ENCODE measurements at regions not wholly inside any gene's neighbourhood (a gene's known extent, or its start where the extent isn't known, plus 50 kb on each side); places are given as distances from the start of the nearest gene placed in this dataset.

GRCh38 chr6:156616495-156616894 is 160.7 kb upstream of the ARID1B start:
- H3K27ac ChIP-seq: no peak overlapping the region
- H3K36me3 ChIP-seq: no peaks in the 10 kb centered on the region
- no peak for DNase-seq (ENCODE audit: low read depth in 1 of 2, low spot score in 1 of 2)
- no peaks in the 10 kb centered on the region for H3K9me3 ChIP-seq (ENCODE audit: low read depth)
- no peak overlapping the region for H3K4me3 ChIP-seq
- no peaks in the 10 kb centered on the region for H3K27me3 ChIP-seq
- H3K4me1 ChIP-seq (ENCODE audit: low read depth): peaks cover 22% of the 10 kb centered on the region
- TF ChIP-seq, protein P1, sequence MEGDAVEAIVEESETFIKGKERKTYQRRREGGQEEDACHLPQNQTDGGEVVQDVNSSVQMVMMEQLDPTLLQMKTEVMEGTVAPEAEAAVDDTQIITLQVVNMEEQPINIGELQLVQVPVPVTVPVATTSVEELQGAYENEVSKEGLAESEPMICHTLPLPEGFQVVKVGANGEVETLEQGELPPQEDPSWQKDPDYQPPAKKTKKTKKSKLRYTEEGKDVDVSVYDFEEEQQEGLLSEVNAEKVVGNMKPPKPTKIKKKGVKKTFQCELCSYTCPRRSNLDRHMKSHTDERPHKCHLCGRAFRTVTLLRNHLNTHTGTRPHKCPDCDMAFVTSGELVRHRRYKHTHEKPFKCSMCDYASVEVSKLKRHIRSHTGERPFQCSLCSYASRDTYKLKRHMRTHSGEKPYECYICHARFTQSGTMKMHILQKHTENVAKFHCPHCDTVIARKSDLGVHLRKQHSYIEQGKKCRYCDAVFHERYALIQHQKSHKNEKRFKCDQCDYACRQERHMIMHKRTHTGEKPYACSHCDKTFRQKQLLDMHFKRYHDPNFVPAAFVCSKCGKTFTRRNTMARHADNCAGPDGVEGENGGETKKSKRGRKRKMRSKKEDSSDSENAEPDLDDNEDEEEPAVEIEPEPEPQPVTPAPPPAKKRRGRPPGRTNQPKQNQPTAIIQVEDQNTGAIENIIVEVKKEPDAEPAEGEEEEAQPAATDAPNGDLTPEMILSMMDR (IDR thresholded peaks at IDR 0.05; ENCODE audit: low read depth, low read length): no peak

GRCh38 chr6:156613996-156614395 is 163.2 kb upstream of the ARID1B start:
- DNase-seq (ENCODE audit: low read depth in 1 of 2, low spot score in 1 of 2): no peak
- Histone ChIP-seq H3K27ac (no peak overlapping the region), H3K27me3 (no peaks in the 10 kb centered on the region), H3K4me1 (ENCODE audit: low read depth) (peaks cover 20% of the 10 kb centered on the region), H3K9me3 (ENCODE audit: low read depth) (no peaks in the 10 kb centered on the region), H3K4me3 (no peak overlapping the region), H3K36me3 (no peaks in the 10 kb centered on the region)
- TF ChIP-seq, protein P1 (IDR thresholded peaks at IDR 0.05; ENCODE audit: low read depth, low read length): no peak

- DNase-seq (ENCODE audit: low read depth in 1 of 2, low spot score in 1 of 2): no peak
- Histone ChIP-seq H3K27me3 (no peaks in the 10 kb centered on the region), H3K36me3 (no peaks in the 10 kb centered on the region), H3K9me3 (ENCODE audit: low read depth) (no peaks in the 10 kb centered on the region), H3K4me3 (no peak overlapping the region), H3K4me1 (ENCODE audit: low read depth) (peaks cover 6% of the 10 kb centered on the region), H3K27ac (no peak overlapping the region)
- TF ChIP-seq, protein P1 (IDR thresholded peaks at IDR 0.05; ENCODE audit: low read depth, low read length): no peak
These were observed 164.8 kb upstream of the ARID1B start for GRCh38 chr6:156612361-156612760.

DNA sequence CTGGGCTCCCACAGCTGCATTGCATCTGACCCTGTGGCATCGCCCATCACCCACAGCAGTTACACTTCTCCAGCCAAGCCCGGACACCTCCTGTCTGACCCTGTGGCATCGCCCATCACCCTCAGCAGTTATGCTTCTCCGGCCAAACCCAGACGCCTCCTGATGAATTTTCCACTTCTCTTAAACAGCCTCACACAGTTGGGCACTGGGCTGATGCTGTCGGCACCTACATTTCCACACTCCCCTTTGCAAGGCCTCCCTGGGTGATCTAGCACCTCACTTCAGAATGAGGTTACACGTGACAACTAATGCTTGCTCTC is 175.2 kb upstream of the ARID1B start:
- peak in 1 of 2 donors; percentile 23 for DNase-seq (ENCODE audit: low read depth in 1 of 2, low spot score in 1 of 2)
- H3K27ac ChIP-seq: no peak overlapping the region
- no peaks in the 10 kb centered on the region for H3K36me3 ChIP-seq
- no peaks in the 10 kb centered on the region for H3K9me3 ChIP-seq (ENCODE audit: low read depth)
- H3K4me3 ChIP-seq: no peak overlapping the region
- no peaks in the 10 kb centered on the region for H3K27me3 ChIP-seq
- peaks cover 7% of the 10 kb centered on the region for H3K4me1 ChIP-seq (ENCODE audit: low read depth)
- TF ChIP-seq, protein P1 (IDR thresholded peaks at IDR 0.05; ENCODE audit: low read depth, low read length): no peak

DNA sequence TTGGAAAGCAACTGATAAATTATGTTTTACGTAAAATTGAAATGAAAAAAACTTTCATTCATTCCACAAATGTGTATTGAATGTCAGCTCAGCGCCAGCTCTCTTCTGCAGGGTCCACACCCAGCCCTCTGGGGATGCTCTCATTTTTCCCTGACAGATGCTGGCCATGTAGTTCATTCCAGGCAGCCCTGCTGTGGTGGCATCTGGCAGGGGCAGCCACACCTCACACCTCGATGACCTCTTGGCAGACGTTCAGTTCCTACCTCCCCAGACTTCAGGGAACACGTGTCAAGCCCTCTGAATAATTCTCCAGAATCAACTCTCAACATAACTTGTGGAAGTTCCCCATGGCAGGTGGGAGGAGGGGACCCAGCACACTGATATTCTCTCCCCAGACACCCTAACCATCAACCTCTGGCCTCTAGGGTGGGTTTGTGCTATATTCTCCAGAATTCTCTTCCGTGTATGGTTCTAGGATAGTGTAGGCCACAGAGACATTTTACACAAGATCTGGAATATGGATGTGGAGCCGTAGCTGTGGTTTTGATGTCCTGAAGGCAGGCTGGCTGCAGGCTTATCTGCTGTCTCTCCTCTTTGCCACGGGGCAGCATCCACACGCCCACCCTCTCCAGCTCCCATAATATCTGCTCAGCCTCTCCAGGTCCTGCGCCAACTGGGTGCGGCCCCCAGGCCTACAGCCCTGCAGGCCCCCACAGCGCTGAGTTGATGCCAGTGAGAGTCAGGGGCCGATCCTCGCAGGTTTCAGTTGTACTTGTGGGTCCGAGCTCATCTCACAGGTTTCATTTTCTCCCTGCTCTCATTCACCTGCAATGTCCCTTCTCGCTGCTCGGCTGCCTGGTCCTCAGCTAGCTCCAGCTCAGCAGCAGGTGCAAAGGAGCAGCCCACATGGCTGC is 175.8 kb upstream of the ARID1B start:
- Histone ChIP-seq H3K27me3 (no peaks in the 10 kb centered on the region), H3K9me3 (ENCODE audit: low read depth) (no peaks in the 10 kb centered on the region), H3K27ac (no peak overlapping the region), H3K4me3 (no peak overlapping the region), H3K36me3 (no peaks in the 10 kb centered on the region), H3K4me1 (ENCODE audit: low read depth) (peaks cover 7% of the 10 kb centered on the region)
- TF ChIP-seq, protein P1 (IDR thresholded peaks at IDR 0.05; ENCODE audit: low read depth, low read length): no peak
- no peak for DNase-seq (ENCODE audit: low read depth in 1 of 2, low spot score in 1 of 2)
